T1000 (cell line): ENCODE measurements at regions not wholly inside any gene's neighbourhood (a gene's known extent, or its start where the extent isn't known, plus 50 kb on each side); places are given as distances from the start of the nearest gene placed in this dataset.
"Not testable (repeated sequence)": the region's sequence is repeated elsewhere in the genome, so short reads cannot be mapped to it uniquely, and the experiment has no call there.

ENCODE experiments used
- DNase-seq: peaks from one replicate; lab custom pipeline; 2025; ENCODE audit warnings: mixed read lengths; lab: John Stamatoyannopoulos, UW

DNA sequence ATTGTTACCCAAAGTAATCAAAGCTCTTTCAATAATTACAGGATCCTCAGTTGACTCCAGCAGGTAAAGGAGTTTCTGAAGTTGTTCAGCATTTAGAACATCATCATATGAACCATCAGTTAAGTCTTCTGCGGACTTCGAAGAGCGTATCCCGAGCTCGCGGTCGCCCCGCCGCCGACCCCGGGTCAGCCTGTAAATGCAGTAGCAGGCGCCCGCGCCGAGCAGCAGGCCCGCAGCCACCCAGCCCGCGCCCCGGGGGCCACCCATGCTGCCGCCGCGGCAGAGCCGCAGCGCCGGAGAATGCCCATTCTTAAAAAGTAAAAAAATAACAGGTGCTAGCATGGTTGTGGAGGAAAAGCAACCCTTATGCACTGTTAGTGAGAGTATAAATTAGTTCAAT lies 444.5 kb downstream of the NSUN3 start:
- not testable (repeated sequence) for DNase-seq

DNA sequence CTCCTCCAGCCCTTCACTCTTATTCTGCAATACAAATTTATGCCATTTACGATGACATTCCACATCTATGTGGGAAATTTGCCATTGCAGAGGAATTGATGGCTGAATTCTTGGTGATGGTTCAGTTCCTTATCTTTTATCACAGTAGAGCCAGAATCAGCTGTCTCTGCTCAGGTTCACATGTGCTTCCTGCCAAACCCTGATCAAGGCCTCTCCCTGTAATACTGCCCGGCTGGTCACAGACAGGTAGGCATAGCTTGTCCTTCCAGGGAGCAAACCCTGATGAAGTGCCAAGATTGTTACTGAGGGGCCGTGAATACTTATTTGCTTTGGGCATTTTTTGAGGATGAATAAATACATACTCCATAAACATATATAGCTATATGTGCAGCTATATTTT lies 450.0 kb downstream of the NSUN3 start:
- DNase-seq, result no peak

DNA sequence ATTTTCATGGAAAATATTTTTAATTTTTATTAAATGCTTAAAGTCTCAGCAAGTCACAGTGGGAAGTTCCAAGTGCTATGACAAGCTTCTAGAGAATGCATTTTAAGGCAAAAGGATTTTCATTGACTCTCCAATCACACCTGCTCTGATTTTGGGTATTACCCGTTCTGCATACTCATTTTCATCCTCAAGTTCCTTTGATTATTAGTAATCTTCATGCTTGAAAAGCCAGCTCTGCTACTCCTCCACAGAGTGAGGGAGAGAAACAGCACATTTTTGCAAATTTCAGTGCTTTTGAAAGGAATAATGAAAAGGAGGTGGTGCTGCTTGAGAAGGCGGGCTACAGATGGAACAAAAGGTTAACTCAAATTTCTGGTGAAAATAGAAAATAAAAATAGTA lies 450.7 kb downstream of the NSUN3 start:
- no peak for DNase-seq

DNA sequence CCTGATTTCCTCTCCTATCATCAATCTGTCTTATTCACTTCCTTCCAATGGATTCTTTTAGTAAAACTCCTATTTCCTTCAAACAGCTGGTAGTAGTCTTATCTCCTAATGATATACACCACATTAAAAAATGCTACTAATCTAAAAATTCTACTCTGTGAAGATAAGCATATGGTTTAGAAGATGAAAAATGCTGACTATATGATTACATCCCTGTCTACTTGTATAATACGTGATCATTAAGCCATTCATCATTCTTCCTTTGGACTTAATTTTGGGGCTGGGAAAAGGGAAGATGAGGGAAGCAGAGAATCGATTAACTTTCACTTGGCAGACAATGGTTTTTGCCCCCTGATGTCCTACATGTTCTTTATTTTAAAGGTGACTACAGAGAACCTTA lies 453.1 kb downstream of the NSUN3 start:
- no peak for DNase-seq

DNA sequence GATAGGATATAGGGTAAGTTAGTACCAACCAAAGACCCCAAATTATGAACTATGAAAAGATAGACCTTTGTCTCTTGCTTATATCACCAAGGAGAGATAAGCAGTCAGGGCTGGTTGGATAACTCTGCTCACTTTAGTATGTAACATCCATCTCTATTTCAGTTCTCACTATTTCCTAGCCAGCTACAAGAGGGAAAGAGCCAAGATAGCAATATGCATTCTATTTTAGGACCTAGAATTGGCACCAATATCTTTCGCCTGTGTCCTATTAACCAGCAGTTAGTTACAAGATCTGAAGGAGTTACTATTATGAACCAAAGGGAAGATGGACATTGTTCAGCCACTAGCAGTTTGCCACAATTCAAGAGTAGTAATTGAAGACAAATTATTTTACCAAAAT lies 457.5 kb downstream of the NSUN3 start:
- no peak for DNase-seq

DNA sequence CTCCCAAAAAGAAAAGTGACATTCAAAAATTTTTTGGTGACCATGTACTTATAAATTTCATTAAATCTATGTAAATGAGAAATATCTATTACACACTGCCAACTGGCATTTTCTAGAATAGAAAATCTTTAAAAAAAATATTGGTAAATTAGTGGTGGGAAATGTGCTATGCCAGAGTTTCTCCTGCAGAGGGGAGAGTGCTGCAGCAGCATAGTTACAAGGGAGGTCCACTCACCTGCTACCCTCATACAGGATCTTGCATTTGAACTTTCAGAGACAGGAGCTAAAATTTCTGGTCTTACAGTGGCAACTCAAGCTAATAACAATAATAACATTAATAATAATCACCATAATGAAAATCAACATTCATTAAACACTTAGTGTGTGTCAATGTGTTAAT lies 459.6 kb downstream of the NSUN3 start:
- no peak for DNase-seq

DNA sequence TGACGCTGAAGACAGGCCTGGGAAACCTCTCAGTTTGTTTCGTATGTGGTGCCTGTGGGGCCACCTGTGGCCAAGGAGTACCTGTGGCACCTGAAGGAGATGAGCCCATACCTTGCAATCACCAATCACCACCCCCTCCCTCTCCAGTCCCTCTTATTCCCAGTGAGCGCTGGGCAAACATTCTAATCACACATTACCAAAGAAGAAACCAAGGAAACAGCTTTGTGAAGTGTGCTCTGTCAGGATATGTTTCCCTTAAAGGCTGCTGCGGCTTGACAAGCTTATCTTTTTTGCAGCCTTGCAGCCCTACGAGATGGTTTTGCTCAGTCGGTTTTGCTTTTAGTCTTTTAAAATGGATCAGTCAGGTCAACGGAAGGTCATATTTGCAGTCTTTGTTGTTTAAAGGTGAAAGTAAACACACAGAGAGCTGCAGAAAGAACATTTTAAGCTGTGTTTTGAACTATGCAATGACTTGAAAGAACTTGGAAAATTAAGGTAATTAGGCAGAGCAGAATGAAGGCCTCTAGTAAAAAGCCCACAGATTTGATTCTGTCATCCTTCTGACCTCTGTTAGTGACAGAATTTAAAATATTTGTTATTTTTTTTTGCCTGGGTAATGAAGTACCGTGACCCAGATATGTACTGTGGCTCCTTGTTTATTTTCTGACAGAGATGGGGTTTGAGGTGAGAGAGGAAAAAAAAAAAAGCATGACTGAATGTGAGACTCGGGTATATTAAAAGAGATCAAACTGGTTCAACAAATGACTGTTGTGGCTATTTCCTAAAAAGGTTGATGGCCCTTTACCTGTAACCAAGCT lies 461.4 kb downstream of the NSUN3 start:
- DNase-seq, result no peak

DNA sequence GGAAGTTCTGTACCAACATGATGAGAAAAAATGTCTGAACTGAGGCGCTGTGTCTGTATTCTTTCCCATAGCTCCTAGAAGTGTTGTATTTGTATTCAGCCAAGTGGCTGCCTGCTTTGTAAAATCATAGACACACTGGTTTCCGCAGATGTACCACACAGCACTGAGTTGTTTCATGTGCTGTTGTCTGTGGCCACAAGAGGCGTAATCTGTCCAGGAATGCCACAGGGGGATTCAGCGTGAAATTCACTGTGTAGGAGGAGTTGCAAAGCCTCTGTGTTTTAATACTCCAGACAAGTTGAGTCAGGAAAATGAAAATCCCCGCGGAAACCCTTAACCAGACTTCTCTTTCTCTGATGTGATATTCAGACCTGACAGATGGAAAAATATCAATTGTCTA lies 462.2 kb downstream of the NSUN3 start:
- no peak for DNase-seq

DNA sequence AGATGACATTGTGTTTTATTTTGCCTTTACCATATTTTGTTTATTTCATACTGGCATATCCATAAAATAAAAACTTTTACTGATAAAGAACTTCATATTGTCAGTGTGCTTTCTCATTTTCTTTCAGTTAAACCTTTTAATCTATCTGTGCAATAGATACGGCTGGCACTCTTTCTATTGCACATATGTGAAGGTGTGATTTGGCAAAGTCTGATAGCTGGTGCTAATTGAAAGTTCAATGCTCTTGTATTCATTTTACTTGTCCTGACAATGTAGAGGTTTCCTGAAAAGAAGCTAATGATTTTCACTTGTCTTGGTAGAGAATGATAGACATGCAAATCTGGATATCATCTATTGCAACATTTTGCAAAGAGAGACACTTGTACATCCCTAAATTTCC lies 467.0 kb downstream of the NSUN3 start:
- DNase-seq, result no peak

DNA sequence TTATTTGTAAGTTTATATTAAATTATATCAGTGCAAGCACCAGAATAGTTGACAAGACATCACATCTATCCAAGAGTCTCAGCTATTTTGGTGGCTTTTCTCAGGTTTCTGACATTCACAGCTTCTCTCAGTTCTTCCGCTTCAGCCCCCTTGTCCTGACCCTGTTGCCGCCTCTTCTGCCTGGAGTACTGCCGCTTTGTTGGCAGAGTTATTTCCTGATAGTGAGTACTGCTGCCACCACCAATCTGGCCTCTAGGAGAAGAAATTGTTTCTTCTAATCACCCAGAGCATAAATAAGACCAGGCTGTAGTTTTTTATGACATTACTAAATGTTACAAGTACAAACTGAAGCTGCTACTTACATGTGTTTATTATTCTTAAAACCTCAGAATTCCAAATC lies 470.1 kb downstream of the NSUN3 start:
- no peak for DNase-seq

DNA sequence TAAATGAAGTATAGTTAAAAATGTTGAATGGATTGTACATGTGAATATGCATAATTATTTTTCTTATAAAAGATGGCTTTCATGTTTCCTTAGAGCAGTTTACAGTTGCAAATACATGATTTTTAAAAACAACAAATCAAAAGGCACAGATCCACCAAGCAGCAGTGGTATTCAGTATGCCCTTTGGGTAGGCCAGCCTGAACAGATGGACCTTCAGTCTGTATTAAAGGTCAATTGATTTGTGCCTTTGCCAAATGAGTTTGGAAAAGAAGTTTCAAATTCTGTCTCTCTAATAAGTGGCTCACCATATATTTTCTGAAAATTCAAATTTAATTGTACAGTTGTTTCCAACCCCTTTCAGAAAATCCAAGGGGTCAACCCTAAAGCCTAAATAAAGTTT lies 477.1 kb downstream of the NSUN3 start:
- DNase-seq, result no peak

DNA sequence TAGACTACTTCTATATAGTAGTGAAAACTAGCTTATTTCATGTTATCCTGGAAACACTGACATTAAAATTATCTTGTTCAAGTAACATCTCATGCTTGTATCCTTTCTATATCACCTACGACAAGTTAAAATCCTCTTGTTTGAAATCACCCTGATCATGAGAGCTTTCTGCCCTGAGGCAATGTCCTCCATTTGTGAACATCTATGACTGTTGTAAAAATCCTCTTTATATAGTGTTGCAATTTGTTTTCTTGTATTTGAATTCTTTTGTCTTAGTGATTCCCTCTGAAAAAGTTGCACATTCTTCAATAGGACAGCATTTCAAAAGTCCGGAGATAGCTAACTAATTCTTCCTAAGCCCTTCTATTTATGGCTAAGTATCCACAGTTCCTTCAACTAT lies 480.3 kb downstream of the NSUN3 start:
- DNase-seq, result no peak

DNA sequence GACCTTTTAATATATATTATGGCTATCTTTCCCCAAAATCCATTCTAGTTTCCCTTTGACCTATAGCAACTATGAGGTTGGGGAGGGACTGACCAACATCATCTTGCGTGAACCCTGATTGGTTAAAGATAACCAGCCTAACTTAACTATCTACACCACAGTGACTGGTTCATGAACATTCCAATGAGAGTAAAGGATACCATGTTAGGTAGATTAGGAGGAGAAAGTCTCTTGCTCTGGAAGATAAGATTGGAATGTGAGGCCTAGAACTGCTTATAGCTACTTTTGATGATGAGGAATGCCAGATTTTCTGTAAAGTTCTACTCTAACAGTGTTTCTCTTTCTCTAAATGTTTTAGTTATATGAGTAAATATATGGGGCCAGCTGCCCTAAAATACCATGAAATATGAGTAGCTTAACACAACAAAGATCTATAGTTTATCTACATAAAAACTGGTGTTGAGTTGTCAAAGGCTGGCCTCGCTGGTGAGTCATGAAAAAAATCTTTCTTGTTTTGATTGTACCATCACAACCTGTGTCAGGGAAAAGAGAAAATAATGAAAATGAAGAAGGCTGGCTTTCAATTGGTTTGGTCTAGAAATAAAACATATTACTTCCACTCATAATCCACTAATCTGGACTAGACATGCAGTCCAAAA lies 481.4 kb downstream of the NSUN3 start:
- DNase-seq, result no peak

DNA sequence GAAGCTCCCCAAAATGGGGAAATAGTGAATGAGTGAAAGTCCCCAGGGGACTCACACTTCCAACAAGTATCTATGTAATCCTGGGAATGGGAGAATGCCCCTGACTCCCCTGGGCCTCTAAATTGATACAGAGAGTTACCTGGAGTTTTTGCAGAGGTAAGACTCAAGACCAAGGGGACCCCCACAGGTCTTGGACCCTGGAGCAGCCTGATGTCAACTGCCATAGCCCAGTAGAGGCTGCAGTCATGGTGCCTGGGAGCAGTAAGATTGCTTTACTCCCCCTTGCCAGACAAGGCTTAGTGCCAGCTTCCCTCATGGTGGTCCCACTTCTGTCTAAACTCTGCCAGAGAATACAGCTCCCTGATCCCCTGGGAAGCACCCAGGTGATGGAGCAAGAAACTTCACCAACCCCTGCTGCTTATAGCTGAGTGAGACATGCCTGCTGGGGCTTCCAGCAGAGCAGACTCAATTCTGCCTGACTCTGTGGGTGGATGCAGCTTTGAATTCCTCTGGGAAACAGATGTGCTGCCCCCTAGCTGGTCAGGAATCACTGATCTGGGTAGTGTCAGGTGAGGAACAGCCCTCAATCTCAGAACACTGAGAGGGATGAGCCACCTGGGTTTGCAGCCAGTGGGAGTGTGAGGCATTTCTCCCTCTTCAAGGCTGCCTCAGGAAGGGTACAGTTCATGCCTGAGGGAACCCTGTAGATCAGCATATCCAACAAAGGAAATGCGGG lies 485.9 kb downstream of the NSUN3 start:
- no peak for DNase-seq

DNA sequence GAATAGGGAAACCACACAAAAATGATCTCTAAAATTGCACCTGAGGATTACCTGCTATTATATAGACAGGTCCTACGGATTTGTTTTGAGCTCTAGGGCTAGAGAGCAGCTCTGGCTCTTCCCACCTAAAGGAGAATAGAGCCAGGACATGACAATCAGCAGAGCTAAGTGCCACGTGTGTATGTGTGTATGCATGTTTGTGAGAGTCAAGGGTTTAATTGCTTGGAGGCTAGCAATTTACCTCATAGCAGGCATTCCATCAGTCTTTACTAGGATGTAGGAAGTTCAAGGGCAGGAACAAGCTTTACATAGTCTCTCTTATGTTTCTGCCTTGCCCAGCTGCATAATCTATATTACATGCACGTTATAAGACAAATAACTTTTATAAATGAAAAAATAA lies 498.2 kb downstream of the NSUN3 start:
- no peak for DNase-seq

DNA sequence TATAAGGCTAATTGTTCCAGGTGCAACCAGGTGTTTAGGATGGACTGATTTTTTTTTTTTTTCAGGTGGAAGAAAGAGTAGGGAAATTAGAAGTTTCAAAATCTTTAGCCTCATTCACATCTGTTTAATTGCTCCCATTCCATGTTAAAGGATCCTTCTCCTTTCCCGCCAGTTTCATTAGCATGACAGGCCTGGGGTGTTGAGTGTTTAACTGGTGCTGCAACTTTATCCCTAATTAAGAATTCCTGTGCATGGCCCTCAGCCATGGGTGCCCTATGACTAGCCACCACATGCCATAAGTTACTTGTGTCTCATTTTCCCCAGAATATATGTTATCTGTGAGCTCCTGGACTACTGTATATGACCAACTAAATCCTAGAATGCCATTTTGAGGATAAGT lies 501.4 kb downstream of the NSUN3 start:
- DNase-seq, result no peak

DNA sequence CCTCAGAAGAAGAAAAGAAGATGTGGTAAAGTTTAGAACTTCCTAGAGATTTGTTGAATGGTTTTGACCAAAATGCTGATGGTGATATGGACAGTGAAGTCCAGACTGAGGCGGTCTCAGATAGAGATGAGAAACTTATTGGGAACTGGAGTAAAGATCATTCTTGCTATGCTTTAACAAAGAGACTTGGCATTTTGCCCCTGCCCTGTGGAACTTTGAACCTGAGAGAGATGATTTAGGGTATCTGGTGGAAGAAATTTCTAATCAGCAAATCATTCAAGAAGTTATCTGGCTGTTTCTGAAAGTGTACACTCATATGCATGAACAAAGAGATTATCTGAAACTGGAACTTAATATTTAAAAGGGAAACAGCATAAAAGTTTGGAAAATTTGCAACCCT lies 505.2 kb downstream of the NSUN3 start:
- DNase-seq, result no peak

DNA sequence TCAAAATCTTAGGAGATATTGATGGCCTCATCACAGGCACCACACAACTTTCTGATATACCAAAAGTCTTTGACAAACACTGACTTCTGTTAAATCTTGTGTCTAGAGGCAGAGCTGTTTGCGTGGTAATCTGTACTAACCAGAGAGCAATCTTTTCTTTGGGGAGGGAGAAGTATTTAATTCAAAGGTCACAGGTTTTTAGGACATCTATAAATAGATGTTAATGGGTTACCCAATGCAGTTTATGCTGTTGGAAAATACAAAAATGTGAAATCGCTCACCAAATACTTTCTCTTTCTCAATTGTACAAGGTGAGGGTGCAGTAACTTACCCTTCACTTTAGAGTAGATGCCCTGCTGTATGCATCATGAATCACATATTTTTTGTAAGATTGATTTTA lies 510.5 kb downstream of the NSUN3 start:
- no peak for DNase-seq

DNA sequence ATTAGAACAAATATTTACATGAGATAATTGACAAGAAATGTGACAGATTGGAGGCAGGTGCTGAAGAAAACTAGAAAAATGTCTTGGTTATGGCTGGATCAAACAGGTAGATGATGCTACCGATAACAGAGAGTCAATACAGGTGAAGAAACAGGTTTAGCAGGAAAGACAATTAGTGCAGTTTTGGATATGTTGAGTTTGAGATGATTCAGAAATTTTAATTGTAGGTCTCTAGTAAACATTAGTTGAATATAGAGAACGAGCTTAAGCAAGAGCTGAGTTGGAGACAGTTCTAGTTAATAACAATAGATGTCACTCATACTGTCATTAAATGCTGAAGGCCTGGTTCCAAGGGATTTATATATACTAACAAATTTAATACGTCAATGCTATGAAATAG lies 524.4 kb downstream of the NSUN3 start:
- DNase-seq, result no peak

DNA sequence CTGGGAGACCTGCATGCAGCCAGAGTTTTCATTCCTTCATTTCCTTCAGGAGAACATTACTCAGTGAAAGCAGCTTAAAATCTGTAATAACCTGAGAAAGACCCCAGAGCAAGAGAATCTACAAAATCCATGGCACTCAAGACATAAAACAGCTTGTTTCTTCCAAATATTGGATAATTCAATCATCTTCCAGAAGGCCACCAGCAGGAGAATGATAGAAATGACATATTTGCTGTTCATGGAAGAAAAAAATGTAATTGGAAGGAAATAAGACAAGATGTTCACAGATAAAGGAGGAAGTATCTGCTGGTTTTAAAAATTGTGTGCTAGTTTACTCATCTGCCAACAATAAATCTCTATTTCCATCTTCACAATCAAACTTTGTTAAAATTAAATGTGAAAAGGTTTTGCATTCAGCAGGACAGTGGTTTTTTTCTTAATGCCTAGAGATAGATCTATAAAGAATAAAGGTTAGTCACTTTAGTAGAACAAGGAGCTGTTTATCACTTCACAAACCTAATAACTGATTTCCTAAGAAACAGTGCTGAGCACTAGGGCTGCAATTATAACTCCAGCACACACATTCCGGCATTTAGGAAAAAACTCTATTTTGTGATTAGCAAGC lies 530.8 kb downstream of the NSUN3 start:
- DNase-seq, result no peak

DNA sequence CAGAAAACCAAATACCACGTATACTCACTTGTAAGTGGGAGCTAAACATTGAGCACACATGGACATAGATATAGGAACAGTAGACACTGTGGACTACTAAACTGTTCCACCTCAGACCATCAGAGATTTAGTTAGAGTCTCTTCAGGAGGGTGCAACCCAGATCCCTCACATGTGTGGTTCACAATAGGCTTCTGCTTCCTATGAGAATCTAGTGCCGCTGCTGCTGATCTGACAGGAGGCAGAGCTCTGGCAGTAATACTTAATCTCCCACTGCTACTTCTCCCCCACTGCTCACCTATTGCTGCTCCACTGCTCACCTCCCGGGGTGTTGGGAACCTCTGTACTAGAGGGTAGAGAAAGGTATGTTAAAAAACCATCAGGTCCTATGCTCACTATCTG lies 533.3 kb downstream of the NSUN3 start:
- no peak for DNase-seq

DNA sequence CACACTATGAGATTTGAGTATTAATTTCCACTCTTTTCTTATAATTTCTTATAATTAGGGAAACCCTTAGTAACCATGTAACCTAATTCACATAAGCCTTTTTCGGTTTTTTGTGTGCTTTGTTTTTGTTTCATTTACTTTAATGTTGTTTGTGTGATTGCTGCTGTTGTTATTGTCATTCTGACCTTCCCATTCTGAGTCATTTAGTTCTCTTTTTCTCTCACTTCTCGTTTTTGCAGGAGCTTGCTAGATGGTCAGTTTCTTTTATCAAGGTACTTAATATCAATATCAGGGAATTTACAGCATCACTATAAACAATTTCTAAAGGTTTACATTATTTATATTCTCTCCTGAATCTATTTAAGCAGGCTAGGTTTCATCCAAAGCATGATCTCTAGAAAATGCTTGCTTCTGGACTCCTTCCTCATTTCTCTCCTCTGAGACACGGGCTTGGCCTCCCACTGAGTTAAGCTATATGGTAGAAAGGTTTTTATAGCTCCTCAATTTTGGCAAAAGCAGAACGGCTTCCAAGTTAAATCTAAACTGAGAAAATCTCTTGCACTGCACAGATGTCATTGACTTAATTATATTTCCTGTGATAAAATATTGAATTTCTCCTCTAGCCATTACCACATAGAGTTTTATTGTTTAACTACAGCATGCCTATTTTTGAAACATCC lies 534.2 kb downstream of the NSUN3 start:
- DNase-seq, result no peak
